ACHN (cell line): ENCODE measurements at regions not wholly inside any gene's neighbourhood (a gene's known extent, or its start where the extent isn't known, plus 50 kb on each side); places are given as distances from the start of the nearest gene placed in this dataset.

Source experiments
- DNase-seq: peaks from one replicate; pipeline ENCODE4 v3.0.0-alpha.2; 2015
- in situ Hi-C: cut with HindIII; loops from 2 replicates; pipeline ENCODE4 v1.10.0; 2017; ENCODE audit warnings: low sequenced_read_pairs, low pct_ligation_motif_present, low pct_unique_long_range_greater_than_20kb

DNA sequence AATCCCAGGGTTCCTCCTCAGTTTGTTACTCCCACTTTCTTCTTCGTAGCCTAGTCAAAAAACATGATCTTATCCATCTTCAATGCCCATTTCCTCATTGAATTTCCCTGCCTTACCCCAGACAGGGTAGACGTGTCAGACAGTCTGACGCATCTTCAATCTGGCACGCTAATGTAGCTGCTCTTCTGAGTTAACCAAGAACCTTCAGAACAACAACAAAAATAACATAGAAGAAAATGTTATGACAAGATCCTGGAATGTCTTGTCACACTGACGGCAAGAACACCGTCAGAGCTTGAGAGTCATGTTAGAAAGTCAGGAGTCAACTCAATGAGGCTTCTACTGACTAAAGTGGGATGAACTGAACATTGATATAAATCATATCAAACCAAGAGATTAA, 122.7 kb upstream of the SPDL1 start:
- DNase-seq, result no peak
- in situ Hi-C loops, result no loop called here

DNA sequence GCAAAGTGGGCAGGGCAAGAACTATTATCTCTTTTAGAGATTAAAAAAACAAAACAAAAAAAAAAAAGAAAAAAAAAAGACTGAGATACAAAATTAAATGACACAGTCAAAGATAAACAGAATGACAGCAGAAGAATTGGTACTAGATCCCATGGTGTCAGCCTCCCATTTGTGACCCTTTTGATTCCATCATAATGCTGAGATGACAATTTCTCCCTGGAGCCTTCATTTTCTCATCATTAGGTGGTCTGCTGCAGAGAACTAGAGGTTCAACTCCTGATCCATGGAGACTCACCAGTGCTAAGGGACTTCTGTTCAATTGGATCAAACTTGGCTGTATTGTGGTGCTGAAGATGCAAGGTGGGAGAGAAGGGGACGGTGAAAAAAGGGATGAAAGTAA, 123.5 kb upstream of the SPDL1 start:
- in situ Hi-C loops, result no loop called here
- no peak for DNase-seq

DNA sequence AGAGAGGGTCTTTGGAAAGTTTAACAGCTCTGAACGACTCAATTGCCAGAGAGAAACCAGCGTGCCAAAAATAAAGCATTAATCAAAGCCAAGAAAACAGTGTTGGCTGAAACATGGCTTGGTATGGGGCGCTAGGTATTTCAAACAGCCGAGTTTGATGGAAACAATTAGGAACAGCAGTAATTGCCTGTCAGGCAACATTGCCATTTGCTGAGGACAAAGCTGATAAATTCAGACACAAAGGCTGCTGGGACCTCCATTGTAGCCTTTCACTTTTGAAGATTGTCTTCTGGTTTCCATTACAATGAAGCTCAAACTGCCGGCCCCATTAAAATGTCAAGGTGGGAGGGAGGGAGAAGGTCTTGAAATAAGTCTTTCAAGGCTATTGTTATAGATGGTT, 125.4 kb upstream of the SPDL1 start:
- in situ Hi-C loops, result no loop called here
- no peak for DNase-seq

DNA sequence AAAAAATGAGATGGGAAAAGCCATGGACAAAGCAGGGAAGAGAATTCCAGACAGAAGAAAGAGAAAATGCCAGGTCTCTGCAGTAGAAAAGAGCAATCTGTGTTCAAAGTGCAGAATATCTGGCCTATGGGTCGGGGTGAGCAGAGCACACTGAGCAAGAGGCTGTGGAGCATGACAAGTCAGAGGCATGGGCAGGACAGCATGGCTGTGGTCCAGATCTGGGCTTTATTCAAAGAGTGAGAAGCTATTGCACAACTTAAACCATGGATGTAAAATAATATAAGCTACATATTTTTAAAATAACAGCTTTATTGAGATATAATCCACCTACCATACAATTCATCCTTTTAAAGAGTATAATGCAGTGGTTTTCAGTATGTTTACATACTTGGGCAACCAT, 133.1 kb upstream of the SPDL1 start:
- in situ Hi-C loops, result no loop called here
- peak; percentile 27 for DNase-seq

DNA sequence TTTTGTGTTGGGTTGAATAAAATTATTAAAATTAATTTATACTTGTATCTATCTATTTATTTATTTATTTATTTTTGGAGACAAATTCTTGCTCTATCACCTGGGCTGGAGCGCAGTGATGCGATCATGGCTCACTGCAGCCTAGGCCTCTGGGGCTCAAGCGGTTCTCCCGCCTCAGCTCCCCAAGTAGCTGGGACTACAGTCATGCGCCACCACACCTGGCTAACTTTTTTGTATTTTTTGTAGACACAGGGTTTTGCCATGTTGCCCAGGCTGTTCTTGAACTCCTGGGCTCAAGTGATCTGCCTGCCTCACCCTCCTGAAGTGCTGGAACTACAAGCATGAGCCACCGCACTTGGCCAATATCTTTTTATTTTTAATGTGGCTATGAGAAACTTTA, 134.7 kb upstream of the SPDL1 start:
- in situ Hi-C loops, result no loop called here
- DNase-seq, result no peak

DNA sequence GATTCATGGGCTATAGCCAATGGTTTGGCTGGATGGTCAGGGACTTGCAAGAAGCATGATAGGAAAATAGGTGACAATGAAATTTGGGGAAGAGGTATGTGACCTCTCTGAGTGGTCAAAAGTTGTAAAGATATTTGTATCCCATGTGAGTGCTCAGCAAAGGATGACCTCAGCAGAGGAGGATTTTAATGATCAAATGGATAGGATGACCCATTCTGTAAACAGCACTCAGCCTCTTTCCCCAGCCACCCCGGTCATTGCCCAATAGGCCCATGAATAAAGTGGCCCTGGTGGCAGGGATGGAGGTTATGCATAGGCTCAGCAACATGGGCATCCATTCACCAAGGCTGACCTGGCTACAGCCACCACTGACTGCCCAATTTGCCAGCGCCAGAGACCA, 138.4 kb upstream of the SPDL1 start:
- in situ Hi-C loops, result no loop called here
- DNase-seq, result no peak

DNA sequence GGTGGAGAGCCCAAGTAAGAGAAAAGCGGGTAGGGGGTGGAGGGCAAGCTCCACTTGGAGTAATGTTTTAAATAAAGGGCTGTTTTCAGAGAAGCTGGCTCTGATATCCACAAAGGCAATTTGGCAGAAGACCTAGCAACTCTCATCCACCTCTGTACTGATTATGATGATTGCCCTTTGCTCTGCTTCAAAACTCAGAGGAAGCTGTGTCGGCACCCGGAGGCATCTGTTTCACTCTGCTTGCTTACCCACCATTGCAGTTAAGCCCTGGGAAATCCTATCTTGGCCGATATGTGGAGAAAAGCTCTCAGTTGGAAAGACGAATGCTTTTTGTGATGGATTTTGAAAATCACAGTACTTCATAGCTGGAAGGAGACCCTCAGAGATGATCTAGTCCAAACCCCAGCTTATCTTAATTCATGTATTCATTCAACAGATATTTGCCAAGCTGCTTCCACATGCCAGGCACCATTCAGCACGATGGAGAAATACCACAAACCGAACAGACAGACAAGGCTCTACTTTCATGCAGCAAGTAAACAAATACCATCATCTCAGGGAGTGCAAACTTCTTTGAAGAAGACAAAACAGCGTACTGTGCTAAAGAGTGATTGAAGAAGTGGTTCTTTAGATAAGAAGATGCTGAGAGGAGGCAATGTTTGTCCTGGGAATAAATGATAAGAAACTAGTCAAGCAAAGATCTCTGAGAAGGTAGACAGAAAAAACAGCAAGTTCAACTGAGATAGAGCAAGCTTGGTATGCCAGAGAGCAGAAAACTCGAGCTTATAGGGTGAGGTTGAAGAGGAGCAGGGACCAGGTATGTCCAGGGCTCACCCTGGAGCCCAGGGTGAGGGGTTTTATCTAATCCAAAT, 140.4 kb upstream of the SPDL1 start:
- no peak for DNase-seq
- in situ Hi-C loops, result no loop called here

DNA sequence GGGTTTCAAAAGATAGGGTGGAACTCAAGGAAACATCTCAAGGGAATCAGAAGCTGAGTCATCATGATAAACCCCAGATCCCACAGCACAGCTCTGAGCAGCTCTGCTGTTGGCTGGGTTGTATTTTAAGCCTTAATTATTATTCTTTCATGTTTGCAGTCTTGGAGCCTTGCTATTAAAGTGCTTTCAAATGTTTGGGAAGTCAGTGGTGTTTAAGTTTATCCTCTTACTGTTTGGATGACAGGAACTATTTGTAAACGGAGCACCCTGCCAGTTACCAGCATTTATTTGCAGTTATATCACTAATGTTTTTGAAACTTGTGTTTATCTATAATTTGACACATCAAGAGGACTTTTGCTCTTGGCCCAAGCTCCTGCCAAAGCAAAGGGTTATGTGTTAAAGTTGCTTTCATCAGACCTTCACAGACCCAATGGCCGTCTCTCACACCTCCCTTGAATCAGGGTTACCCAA, 141.1 kb upstream of the SPDL1 start:
- in situ Hi-C loops, result no loop called here
- DNase-seq, result no peak

DNA sequence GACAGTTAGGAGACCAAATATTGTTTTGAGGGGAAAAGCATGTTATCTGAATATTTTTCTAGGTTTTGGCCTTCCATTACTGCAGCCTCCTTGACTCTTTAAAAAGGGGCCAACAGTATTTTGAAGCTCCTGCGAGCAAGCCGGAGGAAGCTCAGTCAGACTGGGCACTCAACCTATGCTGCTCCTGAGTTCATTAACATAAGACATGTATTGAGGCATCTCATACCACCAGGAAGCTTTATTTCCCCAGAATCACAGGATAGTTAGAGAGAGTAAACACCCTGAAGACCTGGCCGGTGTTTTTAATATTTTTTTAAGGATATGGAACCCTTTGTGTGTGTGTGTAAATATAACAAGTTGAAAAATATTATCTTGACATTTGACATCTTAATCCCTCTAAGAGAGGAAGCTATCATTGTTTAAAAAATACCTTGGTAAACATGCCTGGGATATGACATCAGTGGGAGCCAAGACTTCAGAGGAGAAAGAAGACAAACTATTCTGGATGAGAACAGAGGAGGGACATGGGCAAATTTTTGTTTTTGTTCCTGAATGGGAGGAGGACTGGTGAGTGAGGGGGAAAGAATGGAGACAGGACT, 139.3 kb upstream of the SLIT3 start:
- no peak for DNase-seq
- in situ Hi-C loops, result no loop called here

DNA sequence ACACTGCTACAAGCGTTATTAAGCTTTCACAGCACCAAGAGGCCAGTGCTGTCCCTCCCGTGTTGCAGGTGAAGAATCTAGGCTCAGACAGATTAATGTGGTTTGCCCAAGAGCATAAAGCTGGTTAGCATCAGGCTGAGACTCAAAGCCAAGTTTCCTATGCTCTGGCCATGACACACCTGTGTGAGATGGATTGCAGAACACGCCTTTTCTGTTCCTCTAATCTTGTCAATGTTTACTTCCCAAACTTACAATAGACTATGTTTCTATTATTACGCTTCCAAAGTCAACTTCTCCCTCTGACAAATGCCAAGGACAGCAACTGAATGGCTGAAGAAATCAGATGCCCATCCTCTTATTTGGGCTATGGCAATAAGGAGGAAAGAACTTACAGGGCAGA, 138.4 kb upstream of the SLIT3 start:
- DNase-seq, result no peak

DNA sequence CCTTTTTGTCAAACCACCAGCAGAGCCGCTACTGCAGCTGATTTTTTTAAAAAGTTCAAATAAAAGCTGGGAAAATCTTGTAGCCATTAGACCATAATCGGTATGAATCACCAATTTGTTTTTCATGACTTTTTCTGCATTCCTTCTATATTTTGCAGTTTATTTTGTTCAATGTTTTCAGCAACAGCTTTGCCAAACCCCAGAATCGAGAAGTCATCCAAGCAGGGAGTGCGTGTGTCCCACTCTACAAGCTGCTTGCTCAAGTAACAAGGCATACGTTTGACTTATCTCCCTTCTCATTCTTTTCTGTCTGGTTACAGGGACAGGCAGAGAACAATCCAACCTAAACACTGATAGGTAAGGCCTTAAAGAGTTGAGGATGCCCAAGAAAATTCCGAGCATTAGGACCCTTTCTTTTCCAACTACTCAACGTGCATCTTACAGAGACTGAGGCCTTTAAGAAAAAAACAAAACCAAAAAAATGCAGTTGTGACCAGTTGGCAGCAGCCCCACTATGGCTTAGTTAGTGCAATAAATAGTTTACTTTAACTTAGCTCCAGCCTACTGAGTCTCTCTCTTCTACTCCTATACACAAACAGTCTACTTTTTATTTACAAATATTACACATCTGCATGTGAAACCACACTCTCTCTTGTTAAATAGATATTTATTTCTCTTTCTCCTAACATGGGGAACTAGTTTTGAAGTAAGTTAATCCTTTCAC, 134.7 kb upstream of the SLIT3 start:
- in situ Hi-C loops, result no loop called here
- no peak for DNase-seq

More for the DNA sequence above, 138.4 kb upstream of the SLIT3 start:
- in situ Hi-C loops, result no loop called here

DNA sequence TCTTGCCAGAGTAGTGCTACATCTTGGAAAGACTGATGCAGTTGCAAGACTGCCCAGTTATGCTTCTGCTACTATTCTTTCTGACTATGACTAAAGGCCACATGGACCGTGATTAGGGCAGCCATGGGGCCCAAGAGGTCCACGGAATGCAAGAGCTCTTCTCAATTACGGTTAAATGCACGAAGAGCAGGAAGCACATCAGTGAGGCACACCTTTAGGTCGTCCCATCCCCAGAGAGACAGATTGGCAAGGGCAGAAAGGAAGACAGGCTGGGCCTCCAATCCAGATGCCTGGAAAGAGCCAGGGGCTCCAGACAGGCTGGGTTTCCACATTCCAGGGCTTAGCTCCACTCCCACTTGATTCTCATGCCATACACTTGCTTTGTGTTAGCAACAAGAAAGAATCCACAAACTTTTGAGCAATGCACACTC, 132.3 kb upstream of the SLIT3 start:
- in situ Hi-C loops, result no loop called here
- DNase-seq, result no peak

DNA sequence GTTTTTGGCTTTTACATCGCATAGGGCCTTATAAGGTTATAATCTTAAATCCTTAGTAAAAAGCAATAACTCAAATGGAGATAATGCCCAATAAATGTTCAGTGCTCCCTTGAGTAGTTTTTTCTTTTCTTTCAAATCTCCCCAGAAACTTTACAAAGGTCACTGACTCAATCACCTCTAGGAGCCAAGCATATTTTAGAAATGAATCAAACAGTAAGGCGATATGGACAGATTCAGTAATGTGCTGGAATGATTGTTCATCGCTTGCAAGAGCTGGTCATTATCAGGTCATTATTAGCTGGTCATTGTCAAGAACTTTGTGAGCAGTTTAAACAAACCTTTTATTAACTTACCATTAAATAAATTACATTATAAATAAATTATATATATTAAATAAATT, 130.4 kb upstream of the SLIT3 start:
- in situ Hi-C loops, result no loop called here
- peak; percentile 28 for DNase-seq

DNA sequence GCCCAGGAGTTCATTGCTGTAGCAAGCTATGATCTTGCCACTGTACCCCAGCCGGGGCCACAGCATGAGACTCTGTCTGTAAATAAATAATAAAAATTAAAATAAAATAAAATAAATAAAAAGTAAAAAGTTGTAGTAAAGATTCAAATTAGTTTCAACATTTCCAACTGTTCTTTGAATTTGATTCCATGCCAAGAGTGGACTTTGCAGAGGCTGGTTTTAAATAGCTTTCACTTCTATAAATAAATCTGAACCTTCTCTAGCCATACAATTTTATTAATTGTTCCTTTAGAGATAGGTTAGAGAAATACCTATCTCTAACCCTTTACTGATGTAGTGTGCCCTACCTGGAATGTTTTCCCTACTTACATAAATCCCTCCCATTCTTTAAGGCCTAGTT, 129.7 kb upstream of the SLIT3 start:
- in situ Hi-C loops, result no loop called here
- DNase-seq, result no peak

DNA sequence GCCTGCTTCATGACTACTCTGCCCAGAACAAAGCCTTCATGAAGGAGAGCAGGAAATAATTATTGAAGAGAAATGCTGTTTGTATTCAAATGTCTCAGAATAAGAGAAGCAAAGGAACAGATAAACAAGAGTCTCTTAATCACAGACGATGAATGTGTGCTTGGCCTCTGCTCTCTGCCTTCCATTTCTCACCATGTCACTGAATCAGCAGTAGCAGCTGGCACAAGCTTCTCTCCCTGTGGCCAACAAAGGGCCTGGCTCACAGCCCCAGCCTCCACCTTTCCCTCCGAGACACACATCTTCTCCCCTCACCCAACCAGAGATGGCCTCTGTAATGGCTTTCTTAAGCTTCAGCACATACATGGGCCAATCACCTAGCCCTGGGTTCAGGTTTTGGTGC, 128.1 kb upstream of the SLIT3 start:
- in situ Hi-C loops, result no loop called here
- no peak for DNase-seq

DNA sequence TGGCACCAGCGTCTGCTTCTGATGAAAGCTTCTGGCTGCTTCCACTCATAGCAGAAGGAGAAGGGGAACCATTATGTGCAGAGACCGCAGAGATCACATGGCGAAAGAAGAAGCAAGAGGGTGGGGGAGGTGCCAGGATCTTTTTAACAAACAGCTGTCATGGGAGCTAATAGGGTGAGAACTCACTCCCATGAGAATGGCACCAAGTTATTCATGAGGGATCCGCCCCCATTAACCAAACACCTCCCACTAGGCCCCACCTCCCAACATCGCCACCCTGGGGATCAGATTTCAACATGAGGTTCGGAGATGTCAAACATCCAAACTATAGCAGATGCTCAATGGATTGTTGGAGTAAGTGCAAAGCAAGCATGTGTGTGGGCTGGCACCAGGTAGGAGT, 125.8 kb upstream of the SLIT3 start:
- no peak for DNase-seq
- in situ Hi-C loops, result no loop called here

DNA sequence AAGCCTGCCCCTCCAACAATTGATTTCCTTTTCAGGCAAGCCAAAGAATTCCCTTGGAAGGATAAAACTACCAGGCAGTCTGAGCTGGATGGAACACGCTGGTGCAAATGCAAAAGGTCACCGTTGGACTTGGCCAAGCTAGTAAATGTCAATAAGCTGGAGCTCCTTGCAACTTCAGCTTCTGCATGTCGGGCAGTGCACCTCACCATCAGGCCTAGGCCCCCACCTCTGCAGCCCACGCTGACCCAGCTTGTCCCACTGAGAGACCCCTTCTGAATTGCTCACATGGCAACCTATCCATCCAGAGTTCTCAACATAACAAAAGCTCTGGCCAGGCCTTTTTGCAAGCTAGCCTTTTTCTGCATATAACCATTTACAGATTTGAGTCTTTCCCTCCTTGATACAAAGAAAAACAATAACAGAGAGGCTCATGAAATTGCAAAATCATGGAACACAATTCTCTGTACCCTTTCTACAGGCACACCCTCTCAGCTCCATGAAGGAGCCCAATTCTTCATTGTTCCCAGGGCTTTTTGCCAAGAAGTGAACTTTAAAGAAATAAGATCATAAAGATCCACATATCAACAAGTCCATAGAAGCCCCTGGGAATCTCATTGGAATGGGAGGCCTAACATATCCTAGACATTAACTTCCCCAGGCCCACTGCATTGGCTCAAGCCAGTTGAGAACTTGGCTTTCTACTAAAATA, 123.9 kb upstream of the SLIT3 start:
- DNase-seq, result no peak
- in situ Hi-C loops, result no loop called here

DNA sequence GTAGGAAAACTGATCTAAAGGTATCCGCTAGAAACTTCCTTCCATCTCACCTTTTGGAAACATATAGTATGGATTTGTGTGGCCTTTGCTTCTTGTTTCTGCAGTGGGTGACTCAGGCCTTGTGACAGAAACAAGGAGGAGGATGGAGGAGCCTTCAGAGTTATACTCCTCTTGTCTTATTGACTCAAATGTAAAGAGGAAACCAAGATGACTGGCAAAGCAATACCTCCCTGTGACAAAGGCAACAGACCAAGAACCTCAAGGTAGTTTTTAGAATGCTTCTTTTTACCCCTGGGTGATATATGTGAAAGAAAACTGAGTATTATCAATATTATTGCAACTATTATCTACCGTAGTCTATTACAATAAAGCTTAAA, 123.3 kb upstream of the SLIT3 start:
- in situ Hi-C loops, result no loop called here
- no peak for DNase-seq
